GM23338 (cell line): ENCODE measurements at regions not wholly inside any gene's neighbourhood (a gene's known extent, or its start where the extent isn't known, plus 50 kb on each side); places are given as distances from the start of the nearest gene placed in this dataset.

Experiments
- ATAC-seq: fragments of 200-7000 bp; cut with Tn5 transposase; 3 replicates; pipeline ENCODE4 v1.9.1; 2020
- DNase-seq: peaks from one replicate; pipeline ENCODE4 v3.0.0-alpha.2; 2015; ENCODE audit warnings: low spot score
- H2AFZ ChIP-seq: fragments of 200-600 bp; sonication (generic); 2 replicates; pipeline ENCODE4 v1.8.0; 2016; ENCODE audit warnings: antibody characterized with exemption, mild to moderate bottlenecking, moderate library complexity
- H3F3A ChIP-seq: fragments of 200-600 bp; sonication (generic); replicated peaks from 2 replicates; pipeline ENCODE4 v1.8.0; 2017; ENCODE audit warnings: antibody characterized with exemption, mixed run types, low read depth
- H3K27ac ChIP-seq: fragments of 200-600 bp; sonication (generic); 2 replicates; pipeline ENCODE4 v1.6.1; 2016; ENCODE audit warnings: low read depth
- H3K27me3 ChIP-seq: fragments of 200-600 bp; sonication (generic); 2 replicates; pipeline ENCODE4 v1.8.0; 2016; ENCODE audit warnings: mild to moderate bottlenecking, mixed run types, moderate library complexity; ENCODE audit not compliant: insufficient read depth
- H3K36me3 ChIP-seq: fragments of 200-600 bp; sonication (generic); 2 replicates; pipeline ENCODE4 v1.8.0; 2016; ENCODE audit warnings: mild to moderate bottlenecking; ENCODE audit not compliant: insufficient read depth
- H3K4me1 ChIP-seq: fragments of 200-600 bp; sonication (generic); 2 replicates; pipeline ENCODE4 v1.8.0; 2016; ENCODE audit warnings: mild to moderate bottlenecking, moderate library complexity; ENCODE audit not compliant: insufficient read depth
- H3K4me2 ChIP-seq: fragments of 200-600 bp; sonication (generic); 2 replicates; pipeline ENCODE4 v1.7.1; 2017; ENCODE audit warnings: mixed run types
- H3K4me3 ChIP-seq: fragments of 200-600 bp; sonication (generic); 2 replicates; pipeline ENCODE4 v1.6.1; 2016; ENCODE audit warnings: mixed run types
- H3K79me2 ChIP-seq: fragments of 200-600 bp; sonication (generic); replicated peaks from 2 replicates; pipeline ENCODE4 v1.8.0; 2017; ENCODE audit warnings: mild to moderate bottlenecking; ENCODE audit not compliant: insufficient read depth
- H3K9me2 ChIP-seq: fragments of 200-600 bp; sonication (generic); 2 replicates; pipeline ENCODE4 v1.8.0; 2017; ENCODE audit not compliant: insufficient read depth
- H4K20me1 ChIP-seq: fragments of 200-600 bp; sonication (generic); replicated peaks from 2 replicates; pipeline ENCODE4 v1.8.0; 2017; ENCODE audit warnings: mild to moderate bottlenecking; ENCODE audit not compliant: insufficient read depth
- H3K27ac Mint-ChIP-seq: 2 replicates; pipeline ENCODE4 v1.8.0; 2020; ENCODE audit warnings: inconsistent platforms, mild to moderate bottlenecking, moderate library complexity, mixed read lengths
- H3K27me3 Mint-ChIP-seq: 3 replicates; pipeline ENCODE4 v1.8.0; 2022; ENCODE audit warnings: low read depth, mild to moderate bottlenecking, moderate library complexity, mixed read lengths, inconsistent platforms; ENCODE audit not compliant: insufficient read depth, poor library complexity
- H3K36me3 Mint-ChIP-seq: 3 replicates; pipeline ENCODE4 v1.8.0; 2021; ENCODE audit warnings: low read depth, mild to moderate bottlenecking, inconsistent platforms, moderate library complexity, mixed read lengths
- H3K4me1 Mint-ChIP-seq: 3 replicates; pipeline ENCODE4 v1.8.0; 2020; ENCODE audit warnings: mild to moderate bottlenecking, inconsistent platforms, mixed read lengths
- H3K4me3 Mint-ChIP-seq: 3 replicates; pipeline ENCODE4 v1.8.0; 2021; ENCODE audit warnings: moderate library complexity, mild to moderate bottlenecking, inconsistent platforms, mixed read lengths
- H3K9me3 Mint-ChIP-seq: 3 replicates; pipeline ENCODE4 v1.8.0; 2020; ENCODE audit warnings: moderate library complexity, mild to moderate bottlenecking, inconsistent platforms, mixed read lengths
- CREB1 ChIP-seq: fragments of 250-450 bp; sonication (Bioruptor Pico); IDR thresholded peaks from 2 replicates; pipeline ENCODE4 v1.5.0; 2020; ENCODE audit warnings: low read depth, mild to moderate bottlenecking, moderate library complexity
- CTCF ChIP-seq, 2 experiments: fragments of 200-600 bp in 1 of 2; sonication (generic) in 1 of 2; conservative IDR thresholded peaks; 2 replicates each; pipeline versions ENCODE4 v1.5.1 to v1.6.1; 2016 to 2017; ENCODE audit warnings: antibody characterized with exemption in 2 of 2, low read depth in 2 of 2, mild to moderate bottlenecking in 2 of 2, moderate library complexity in 1 of 2
- ETS1 ChIP-seq: IDR thresholded peaks from 2 replicates; pipeline ENCODE4 v1.6.1; 2016; ENCODE audit warnings: antibody characterized with exemption
- EZH2 ChIP-seq: fragments of 200-600 bp; sonication (generic); IDR thresholded peaks from one replicate; pipeline ENCODE4 v1.8.0; 2017; ENCODE audit warnings: antibody characterized with exemption, mild to moderate bottlenecking, low read depth; ENCODE audit not compliant: unreplicated experiment
- EZH2phosphoT487 ChIP-seq: fragments of 200-600 bp; sonication (generic); IDR thresholded peaks from one replicate; pipeline ENCODE4 v1.8.1; 2018; ENCODE audit warnings: antibody characterized with exemption; ENCODE audit not compliant: unreplicated experiment
- JUNB ChIP-seq: IDR thresholded peaks from one replicate; pipeline ENCODE4 v1.6.1; 2016; ENCODE audit warnings: antibody characterized with exemption; ENCODE audit not compliant: unreplicated experiment
- NANOG ChIP-seq: IDR thresholded peaks from 2 replicates; pipeline ENCODE4 v1.6.1; 2016; ENCODE audit warnings: antibody characterized with exemption, borderline replicate concordance
- POLR2AphosphoS5 ChIP-seq: IDR thresholded peaks from 2 replicates; pipeline ENCODE4 v1.6.1; 2016; ENCODE audit warnings: antibody characterized with exemption, low read depth
- REST ChIP-seq: IDR thresholded peaks from one replicate; pipeline ENCODE4 v1.6.1; 2018; ENCODE audit warnings: antibody characterized with exemption; ENCODE audit not compliant: unreplicated experiment
- STAT1 ChIP-seq: IDR thresholded peaks from one replicate; pipeline ENCODE4 v1.6.1; 2016; ENCODE audit warnings: antibody characterized with exemption; ENCODE audit not compliant: unreplicated experiment
- ZNF114 ChIP-seq: fragments of 250-450 bp; sonication (Bioruptor Pico); IDR thresholded peaks from 2 replicates; pipeline ENCODE4 v1.5.0; 2020; ENCODE audit warnings: mild to moderate bottlenecking, moderate library complexity
- ZNF462 ChIP-seq: fragments of 250-450 bp; sonication (Bioruptor Pico); IDR thresholded peaks from 2 replicates; pipeline ENCODE4 v1.5.0; 2020; ENCODE audit warnings: mild to moderate bottlenecking, moderate library complexity

GRCh38 chr4:177681902-177682301, 239.7 kb upstream of the AGA start (continued):
- no peak for TF ChIP-seq POLR2AphosphoS5
- no peak for TF ChIP-seq EZH2phosphoT487
- no peak for TF ChIP-seq CREB1
- no peak for TF ChIP-seq ETS1

- Histone ChIP-seq H2AFZ (no peak overlapping the region), H3K9me2 (no peaks in the 10 kb centered on the region), H3K79me2 (no peaks in the 10 kb centered on the region), H3K27me3 (no peaks in the 10 kb centered on the region), H3K4me3 (no peak overlapping the region), H3K4me1 (no peaks in the 10 kb centered on the region), H3F3A (no peaks in the 10 kb centered on the region), H4K20me1 (no peaks in the 10 kb centered on the region), H3K36me3 (no peaks in the 10 kb centered on the region), H3K27ac (no peak overlapping the region), H3K4me2 (no peak overlapping the region)
- no peaks in the 10 kb centered on the region for H3K36me3 Mint-ChIP-seq
- H3K4me1 Mint-ChIP-seq = no peaks in the 10 kb centered on the region
- no peak overlapping the region for H3K27ac Mint-ChIP-seq
- DNase-seq (no peak), ATAC-seq (no peak)
- H3K27me3 Mint-ChIP-seq = no peaks in the 10 kb centered on the region
- no peaks in the 10 kb centered on the region for H3K9me3 Mint-ChIP-seq
- TF ChIP-seq CREB1 (no peak), ETS1 (no peak), EZH2phosphoT487 (no peak), POLR2AphosphoS5 (no peak), REST (no peak), JUNB (no peak), CTCF (conservative IDR thresholded peaks at IDR 0.05; ENCODE audit: low read depth in 2 of 2) (no peak), EZH2 (no peak), STAT1 (no peak), NANOG (no peak), ZNF462 (CRISPR knock-in tag) (no peak), ZNF114 (CRISPR knock-in tag) (no peak)
- H3K4me3 Mint-ChIP-seq = no peak overlapping the region
These were observed 244.9 kb upstream of the AGA start for GRCh38 chr4:177687117-177687516.
